ENCODE measurements at regions not wholly inside any gene's neighbourhood (a gene's known extent, or its start where the extent isn't known, plus 50 kb on each side); places are given as distances from the start of the nearest gene placed in this dataset.
"Not testable (repeated sequence)": the region's sequence is repeated elsewhere in the genome, so short reads cannot be mapped to it uniquely, and the experiment has no call there.

DNA sequence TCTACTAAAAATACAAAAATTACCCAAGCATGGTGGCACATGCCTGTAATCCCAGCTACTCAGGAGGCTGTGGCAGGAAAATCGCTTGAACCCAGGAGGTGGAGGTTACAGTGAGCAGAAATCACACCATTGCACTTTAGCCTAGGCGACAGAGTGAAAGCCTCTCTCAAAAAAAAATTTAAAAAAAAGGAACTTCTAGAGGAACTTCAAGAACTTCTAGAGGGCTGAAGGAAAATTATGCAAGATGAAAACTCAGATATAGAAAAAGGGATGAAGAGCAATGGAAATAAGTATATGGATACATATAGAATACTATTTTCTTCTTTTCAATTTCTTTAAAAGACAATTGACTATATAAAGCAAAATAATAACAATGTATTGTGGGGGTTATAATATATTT lies 51.2 kb upstream of the PRR5 start:
- DNase-seq: no peak

DNA sequence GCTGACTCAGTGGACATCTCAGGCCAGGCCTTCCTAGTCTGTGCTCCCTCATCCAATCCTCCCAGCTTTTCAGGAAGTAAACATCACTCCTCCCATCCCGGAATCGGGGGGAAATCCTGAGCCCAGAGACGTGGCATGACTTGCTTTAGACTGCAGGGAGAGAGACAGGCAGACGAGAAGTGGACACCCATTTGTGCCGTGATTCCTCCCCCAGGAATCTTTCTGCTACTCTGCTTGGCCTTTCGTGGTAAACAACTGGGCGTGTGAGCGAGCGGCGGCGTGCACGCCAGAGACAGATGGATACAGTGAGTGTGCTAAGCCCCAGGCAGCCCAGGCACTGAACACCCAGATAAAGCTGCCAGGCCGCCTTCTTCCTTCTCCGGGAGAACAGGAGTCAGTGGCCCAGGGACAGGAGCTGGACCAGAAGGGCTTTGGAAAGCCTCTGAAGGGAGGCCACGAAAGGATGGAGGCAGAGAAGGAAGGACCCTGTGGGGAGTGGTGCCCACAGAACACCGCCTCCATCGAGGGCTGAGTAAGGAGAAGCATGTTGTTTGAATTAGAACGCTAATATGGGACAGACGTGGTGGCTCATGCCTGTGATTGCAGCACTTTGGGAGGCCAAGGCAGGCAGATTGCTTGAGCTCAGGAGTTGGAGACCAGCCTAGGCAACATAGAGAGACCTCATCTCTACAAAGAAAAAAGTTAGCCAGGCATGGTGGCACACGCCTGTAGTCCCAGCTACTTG lies 53.0 kb upstream of the PRR5 start:
- DNase-seq: no peak

DNA sequence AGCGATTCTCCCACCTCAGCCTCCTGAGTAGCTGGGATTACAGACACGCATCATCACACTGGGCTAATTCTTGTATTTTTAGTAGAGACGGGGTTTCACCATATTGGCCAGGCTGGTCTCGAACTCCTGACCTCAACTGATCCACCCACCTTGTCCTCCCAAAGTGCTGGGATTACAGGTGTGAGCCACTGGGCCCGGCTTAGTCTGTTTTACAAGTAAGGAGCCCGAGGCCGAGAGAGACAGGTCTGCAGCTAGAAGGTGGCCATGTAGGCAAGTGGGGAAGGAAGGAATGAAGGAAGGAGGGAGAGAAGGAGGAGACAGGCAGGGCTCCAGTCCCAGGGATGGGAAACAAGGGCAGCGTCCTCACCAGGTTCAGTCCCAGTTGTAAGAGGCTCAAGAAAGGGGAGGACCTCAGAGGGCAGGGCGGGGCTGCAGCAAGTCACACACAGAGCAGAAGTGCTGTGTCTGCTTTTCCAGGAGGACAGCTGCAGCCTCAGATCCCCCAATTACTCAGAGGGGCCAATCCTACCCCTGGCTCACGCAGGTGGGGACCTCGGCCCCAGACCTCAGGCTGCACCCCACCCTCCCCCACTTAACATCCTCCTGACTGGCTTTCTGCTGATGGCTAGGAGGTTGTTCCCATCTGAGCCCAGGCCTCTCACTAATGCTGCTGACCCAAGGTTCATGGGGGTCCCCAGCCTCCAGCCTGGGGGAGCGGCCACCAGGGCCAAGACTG lies 53.8 kb upstream of the PRR5 start:
- no peak for DNase-seq

DNA sequence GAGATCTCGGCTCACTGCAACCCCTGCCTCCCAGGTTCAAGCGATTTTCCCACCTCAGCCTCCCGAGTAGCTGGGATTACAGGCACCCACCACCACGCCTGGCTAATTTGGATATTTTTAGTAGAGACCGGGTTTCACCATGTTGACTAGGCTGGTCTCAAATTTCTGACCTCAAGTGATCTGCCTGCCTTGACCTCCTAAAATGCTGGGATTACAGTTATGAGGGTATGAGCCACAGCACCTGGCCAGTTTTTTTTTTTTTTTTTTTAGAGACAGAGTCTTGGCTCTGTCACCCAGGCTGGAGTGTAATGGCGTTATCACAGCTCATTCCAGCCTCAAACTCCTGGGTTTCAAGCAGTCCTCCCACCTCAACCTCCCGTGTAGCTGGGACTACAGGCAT lies 54.9 kb upstream of the PRR5 start:
- no peak for DNase-seq

DNA sequence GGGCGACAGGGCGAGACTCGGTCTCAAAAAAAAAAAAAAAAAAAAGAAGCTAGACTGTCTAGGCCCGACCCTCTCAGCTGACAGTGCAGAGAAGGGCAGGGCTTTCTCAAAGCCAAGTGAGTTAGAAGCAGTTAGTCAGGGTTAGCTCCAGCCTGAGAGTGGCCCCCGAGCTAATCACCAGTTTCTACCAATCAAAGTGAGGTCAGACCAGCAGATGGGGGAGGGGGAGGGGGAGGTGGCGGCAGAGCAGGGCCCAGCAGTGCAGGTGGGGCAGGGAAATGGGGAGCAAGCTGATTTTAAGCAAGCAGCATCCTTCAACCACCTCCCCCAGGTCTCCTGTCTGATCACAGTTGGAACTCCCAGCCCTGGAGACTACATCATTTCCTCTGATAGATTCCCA lies 55.3 kb upstream of the PRR5 start:
- no peak for DNase-seq

DNA sequence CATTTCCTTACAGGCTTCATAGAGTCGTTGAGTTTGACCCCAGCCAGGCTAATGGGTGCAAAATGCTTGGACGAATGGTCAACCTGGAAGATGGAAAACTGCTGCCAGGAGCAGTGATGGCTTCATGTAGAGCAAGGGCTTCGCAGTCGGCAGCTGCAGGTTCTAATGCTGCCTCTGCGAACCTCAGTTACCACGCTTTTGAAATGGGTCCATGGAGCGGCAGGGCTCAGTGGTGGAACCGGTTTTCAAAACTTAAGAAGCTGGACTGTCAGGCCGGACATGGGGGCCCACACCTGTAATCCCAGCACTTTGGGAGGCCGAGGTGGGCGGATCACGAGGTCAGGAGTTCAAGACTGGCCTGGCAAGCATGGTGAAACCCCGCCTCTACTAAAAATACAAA lies 55.9 kb upstream of the PRR5 start:
- DNase-seq: no peak

DNA sequence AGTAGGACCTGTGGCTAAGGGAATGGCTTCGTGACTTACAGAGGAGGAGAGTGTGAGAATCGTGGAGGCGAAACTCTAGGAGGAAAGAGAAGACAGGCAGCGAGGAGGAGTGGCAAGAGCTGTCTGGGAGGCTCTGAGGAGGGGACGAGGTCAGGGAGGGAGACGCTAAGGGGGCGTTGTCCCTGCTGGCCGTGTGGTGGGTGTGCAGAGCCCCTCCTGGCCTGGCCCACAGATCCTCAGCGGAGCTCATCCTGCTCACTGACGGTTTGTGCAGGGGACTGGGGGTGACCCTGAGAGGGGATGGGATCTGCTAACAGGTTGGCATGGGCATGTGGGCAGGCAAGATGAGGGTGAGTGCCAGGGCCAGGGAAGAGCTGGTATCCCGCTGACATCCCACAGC lies 56.5 kb upstream of the PRR5 start:
- DNase-seq: no peak

DNA sequence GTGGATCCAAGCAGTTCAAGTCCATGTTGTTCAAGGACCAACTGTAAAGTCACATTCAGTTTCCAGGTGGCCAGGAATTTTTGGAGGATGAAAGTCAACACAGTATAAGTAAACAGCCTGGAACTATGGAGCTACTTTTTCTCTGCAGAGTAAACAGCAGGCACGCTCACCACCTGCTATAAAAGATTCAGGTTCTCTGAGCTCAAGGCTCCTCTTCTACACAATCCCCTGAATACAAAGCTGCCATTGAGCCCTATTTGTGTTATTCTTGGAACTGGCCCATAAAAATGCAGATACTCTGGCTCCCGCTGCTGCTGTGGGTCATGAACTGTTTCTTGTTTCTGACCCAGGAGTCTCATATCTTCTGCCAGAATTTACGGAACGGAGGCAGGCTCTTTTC lies 56.9 kb upstream of the PRR5 start:
- DNase-seq: no peak

DNA sequence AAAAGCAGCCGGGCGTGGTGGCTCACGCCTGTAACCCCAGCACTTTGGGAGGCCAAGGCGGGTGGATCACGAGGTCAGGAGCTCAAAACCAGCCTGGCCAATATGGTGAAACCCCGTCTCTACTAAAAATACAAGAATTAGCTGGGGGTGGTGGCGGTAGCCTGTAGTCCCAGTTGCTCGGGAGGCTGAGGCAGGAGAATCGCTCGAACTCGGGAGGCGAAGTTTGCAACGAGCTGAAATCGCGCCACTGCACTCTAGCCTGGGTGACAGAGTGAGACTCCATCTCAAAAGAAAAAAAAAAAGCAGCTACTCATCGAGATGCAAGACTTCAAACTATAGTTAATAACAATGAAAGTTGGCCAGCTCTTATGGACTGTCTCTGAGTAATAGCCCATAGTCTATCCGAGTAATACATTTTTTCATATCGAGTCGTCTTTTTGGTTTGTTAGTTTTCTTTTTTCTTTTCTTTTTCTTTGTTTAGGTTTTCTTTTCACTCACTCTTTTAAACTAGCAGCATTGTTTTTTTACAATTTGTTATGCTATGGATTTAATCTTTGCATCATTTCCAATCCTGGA lies 58.4 kb upstream of the PRR5 start:
- not testable (repeated sequence) for DNase-seq

DNA sequence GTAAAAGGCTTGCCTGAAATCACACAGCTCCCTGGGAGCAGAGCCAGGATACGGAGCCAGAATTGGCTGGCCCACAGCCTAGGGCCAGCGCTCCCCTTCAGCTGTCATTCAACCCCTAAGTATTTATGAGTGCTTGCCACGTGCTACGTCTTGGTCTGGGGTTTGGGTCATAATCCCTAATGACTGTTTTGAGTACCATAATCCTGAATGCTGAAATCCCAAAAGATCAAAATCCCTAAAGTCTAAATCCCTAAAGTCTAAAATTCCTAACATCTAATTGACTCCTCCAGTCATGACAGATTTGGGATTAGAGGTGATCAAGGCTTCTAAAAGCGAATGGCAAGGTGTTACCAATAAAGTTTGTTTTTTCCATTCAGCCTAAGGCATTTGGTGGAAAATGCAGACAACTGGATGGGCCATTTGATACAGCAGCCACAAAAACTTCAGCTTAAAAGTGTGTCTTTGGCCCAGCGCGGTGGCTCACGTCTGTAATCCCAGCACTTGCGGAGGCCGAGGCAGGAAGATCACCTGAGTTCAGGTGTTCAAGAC lies 59.8 kb upstream of the PRR5 start:
- DNase-seq: no peak

DNA sequence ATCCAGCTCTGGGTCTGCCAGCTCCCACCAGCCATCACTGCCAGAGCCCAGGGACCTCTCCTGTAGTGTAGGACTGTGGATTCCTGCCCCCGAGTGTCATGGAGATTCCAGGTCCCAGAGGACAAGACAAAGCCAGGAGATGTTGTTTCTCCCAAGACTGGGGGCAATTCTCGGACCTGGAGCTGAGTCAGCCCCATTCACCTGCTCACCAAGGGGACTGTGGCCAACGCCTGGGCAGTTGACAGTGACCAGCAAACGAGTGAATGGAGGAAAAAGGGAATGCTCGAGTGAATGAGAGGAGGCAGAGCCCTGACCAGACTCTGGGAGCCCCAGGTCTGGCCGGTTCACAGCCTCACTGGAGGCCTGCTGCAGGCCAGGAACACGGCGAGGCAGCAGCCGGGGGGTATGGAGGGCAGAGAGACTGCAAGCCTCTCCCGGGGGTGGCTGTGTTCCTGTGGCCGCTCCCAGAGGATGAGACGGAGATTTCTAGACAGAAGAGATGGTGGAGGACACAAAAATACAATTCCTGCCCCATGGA lies 61.3 kb upstream of the PRR5 start:
- DNase-seq: no peak

DNA sequence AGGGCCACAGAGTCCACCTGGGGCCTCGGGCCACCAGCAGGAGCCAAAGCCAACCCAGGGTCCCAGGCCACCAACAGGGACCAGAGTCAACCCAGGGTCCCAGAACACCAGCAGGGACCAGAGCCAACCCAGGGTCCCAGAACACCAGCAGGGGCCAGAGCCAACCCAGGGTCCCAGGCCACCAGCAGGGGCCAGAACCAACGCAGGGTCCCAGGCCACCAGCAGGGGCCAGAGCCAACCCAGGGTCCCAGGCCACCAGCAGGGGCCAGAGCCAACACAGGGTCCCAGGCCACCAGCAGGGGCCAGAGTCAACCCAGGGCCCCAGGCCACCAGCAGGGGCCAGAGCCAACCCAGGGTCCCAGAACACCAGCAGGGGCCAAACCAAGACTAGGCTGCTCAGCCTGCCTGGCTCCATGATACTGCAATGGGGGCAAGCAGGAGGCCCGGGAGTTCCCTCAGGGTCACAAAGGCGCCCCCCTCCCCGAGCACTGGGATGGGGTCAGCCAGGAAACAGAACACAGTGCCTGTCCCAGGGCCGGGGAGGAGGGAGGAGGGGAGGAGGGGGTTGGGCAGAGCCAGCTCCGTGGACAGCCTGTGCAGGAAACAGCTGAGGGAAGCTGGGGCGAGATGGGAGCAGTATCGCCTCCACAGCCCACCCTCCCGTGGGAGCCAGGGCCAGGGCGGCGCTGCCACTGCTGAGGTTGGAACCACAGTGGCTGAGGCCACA lies 62.0 kb upstream of the PRR5 start:
- no peak for DNase-seq

DNA sequence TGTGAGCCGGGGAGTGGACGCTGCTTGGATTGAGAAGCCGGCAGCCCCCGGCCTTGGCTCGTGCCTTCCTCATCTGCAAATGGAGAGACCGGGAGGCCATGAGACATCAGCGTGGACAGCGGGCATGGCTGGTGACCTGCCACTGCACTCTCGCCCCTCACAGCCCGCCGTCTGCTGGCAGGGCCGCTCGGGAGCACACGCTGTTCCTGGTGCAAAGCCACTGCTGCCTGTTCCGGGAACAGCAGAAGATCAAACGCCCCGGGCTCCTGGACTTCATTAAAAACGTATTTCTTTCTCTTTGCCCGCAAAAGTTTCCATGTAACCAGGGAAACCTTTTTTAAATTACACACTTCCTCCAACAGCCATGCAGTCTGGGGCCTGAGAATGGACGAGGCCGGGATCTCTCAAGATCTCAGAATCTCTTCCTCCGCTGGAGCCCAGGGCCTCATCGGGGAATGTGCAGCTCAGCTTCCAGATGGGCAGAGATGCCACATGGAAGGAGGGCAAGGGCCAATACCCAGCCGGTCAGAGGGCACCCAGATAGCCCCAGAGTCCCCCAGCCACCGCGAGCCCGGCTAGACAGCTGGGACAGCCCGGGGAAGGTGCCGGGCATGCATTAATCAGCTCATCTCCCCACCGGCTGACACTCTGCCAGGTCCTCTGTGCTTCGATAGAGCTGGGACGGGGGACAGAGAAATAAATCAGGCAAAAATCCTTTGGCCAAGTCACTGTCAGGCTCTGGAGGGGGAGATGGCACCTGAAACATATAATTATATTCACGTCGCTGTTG lies 62.8 kb upstream of the PRR5 start:
- DNase-seq: no peak

DNA sequence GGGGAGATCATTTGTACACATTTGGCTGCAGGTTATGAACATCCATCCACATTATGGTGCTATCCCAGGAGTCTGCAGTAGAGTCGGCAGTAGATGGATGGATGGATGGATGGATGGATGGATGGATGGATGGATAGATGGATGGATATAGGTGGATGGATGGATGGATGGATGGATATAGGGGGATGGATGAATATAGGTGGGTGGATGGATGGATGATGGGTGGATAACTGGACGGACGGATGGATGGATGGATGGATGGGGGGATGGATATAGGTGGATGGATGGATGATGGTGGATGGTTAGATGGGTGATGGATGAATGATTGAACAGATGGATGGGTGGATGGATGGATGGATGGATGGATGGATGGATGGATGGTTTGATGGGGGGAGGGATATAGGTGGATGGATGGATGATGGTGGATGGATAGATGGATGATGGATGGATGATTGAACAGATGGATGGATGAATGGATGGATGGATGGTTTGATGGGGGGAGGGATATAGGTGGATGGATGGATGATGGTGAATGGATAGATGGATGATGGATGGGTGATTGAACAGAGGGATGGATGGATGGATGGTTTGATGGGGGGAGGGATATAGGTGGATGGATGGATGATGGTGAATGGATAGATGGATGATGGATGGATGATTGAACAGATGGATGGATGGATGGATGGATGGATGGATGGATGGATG lies 65.3 kb upstream of the PRR5 start:
- DNase-seq: not testable (repeated sequence)

DNA sequence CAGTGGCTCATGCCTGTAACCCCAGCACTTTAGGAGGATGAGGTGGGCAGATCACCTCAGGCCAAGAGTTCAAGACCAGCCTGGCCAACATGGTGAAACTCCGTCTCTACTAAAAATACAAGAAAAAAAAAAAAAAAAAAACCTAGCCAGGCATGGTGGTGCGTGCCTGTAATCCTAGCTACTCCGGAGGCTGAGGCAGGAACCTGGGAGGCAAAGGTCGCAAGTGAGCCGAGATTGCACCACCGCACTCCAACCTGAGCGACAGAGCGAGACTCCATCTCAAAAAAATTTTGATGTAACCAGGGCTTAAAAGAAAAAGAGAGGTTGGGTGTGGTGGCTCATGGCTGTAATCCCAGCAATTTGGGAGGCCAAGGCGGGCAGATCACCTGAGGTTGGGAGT lies 66.4 kb upstream of the PRR5 start:
- not testable (repeated sequence) for DNase-seq

DNA sequence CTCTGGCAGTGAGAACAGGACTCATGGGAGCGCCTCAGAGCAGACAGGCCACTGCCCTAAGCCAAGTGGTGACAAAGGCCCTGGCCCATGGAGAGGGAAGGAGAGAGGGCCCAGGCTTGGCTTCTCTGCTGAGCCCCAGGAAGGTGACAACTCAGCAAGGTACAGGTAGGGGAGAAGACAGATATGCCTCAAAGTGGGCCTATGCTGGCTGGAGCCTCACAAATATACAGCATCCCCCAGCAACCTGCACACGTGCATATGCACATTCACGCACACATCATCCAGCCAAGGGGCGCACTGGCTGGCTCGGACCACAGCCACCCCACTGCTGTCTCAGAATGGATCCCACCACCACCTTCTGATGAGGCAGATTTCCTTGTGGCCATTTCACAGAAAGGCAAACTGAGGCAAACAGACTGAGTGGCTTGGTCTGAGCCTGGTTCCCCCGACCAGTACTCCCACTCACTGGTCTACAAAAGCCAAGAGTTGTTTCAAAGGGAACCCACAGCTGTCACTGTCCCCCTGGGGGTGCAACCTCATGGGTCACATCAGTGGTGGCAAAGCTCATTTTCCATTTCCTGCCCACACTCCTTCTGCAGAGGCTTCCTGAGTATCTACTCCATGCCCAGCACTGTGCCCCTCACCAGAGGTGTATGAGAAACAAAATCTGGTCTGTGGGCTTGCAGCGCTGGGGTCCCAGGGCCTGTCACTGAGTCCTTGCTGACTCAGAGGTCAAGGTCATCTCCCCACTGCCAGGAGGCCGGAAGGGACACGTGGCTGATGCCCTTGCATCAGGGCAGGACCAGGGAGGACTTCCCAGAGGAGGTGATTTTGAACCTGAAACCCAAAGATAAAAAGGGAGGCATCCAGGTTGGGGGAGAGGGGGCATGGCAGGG lies 67.3 kb upstream of the PRR5 start:
- DNase-seq: no peak

DNA sequence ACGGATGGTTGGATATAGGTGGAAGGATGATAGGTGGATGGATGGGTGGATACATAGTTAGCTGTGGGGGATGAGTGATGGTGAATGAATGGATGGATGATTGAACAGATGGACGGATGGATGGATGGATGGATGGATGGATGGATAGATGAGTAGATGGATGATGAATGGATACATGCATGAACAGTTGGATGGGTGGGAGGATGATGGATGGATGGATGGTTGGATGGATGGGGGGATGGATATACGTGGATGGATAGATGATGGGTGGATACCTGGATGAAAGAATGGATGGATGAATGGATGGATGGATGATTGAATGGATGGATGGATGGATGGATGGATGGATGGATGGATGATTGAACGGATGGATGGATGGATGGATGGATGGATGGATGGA lies 68.4 kb upstream of the PRR5 start:
- DNase-seq: no peak

DNA sequence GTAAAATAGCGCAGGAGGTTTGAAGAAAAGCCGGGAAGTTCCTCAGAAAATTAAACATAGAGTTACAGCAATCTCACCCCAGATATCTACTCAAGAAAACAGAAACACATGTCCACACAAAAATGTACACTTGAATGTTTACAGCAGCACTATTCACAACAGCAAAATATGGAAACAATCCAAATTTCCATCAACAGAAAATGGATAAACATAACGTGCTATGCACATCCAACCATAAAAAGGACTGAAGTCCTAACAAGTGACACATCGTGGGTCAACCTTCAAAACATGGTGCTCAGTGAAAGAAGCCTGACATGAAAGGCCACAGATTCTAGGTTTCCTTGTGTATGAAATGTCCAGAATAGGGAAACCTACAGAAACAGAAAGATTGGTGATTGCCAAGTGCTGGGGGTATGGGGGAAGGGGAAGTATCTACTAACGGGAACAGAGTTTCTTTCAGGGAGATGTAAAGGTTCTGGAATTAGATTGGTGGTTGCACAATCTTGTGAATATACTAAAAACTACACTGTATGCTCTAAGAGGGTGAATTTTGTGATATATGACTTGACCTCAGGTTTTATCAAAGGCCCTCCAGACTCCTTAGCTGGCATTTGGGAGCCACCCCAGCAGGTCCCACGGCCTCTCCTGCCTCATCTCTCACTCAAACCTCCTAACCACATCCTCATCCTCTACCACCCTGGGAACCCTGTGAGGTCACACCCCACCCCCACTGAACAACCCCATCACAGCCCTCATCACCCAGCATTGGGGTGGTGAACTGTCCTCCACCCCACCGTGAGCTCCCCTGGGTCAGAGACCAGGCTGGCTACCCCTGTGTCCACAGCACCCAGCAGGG lies 69.2 kb upstream of the PRR5 start:
- no peak for DNase-seq

DNA sequence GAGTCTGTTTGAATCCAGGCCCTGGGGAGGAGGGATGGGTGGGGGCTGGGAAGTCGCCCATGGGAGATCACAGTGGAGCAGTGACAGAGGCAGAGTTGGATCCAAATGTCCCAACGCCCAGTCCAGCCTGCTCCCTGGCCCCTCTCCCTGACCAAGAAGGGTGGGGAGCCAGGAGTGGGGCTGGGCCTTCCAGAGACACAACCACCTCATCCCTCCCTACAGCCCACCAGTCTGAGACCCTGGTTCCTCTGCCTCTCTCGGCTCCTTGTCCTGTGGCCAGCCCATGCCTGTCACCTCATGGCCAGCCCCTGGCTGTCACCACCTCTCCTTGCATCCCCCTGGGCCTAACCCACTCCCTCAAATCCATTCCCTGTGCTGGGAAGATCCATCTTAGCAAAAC lies 71.2 kb upstream of the PRR5 start:
- DNase-seq: no peak

DNA sequence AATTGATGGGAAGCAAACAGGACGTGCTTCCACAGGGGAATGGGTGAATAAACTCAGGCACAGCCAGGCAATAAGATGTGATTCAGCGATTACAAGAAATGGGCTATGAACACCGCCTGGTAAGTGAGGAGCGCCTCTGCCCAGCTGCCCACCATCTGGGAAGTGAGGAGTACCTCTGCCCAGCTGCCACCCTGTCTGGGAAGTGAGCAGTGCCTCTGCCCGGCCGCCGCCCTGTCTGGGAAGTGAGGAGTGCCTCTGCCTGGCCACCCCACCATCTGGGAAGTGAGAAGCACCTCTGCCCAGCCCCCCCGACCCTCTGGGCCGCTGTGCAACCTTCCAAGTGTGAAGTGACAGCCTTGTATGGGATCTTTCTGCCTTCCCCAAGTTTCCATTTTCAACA lies 73.2 kb upstream of the PRR5 start:
- DNase-seq: no peak

Data from NK-92 treated with Interleukin-12 subunit alpha and Interleukin-12 subunit beta, amount 100 ng/mL, for 24 hours (cell line).